ENCODE measurements at regions not wholly inside any gene's neighbourhood (a gene's known extent, or its start where the extent isn't known, plus 50 kb on each side); places are given as distances from the start of the nearest gene placed in this dataset.

GRCh38 chr3:16821053-16821452 lies 63.7 kb upstream of the PLCL2 start:
- H3K9me3 ChIP-seq (ENCODE audit: control insufficient read depth, insufficient read depth, low read length): no peaks in the 10 kb centered on the region
- H3K4me1 ChIP-seq (ENCODE audit: control insufficient read depth, insufficient read depth, low read length): no peaks in the 10 kb centered on the region; the same call in 1 of the 2 replicates
- H3K4me3 ChIP-seq (ENCODE audit: low read depth, low read length): no peak overlapping the region
- no peak overlapping the region for H3K9ac ChIP-seq (ENCODE audit: low read depth, low read length)
- no peak overlapping the region for H3K27ac ChIP-seq (ENCODE audit: low read depth, low read length)
- no peaks in the 10 kb centered on the region for H3K36me3 ChIP-seq (ENCODE audit: control insufficient read depth, insufficient read depth, low read length)
- no peaks in the 10 kb centered on the region for H3K27me3 ChIP-seq (ENCODE audit: control insufficient read depth, insufficient read depth, low read length)

GRCh38 chr3:16824081-16824696 lies 60.6 kb upstream of the PLCL2 start:
- Histone ChIP-seq H3K9me3 (ENCODE audit: control insufficient read depth, insufficient read depth, low read length) (no peaks in the 10 kb centered on the region), H3K4me1 (ENCODE audit: control insufficient read depth, insufficient read depth, low read length) (peaks cover 4% of the 10 kb centered on the region; the same call in 1 of the 2 replicates), H3K4me3 (ENCODE audit: low read depth, low read length) (no peak overlapping the region), H3K27ac (ENCODE audit: low read depth, low read length) (no peak overlapping the region), H3K36me3 (ENCODE audit: control insufficient read depth, insufficient read depth, low read length) (no peaks in the 10 kb centered on the region), H3K9ac (ENCODE audit: low read depth, low read length) (no peak overlapping the region), H3K27me3 (ENCODE audit: control insufficient read depth, insufficient read depth, low read length) (no peaks in the 10 kb centered on the region)

DNA sequence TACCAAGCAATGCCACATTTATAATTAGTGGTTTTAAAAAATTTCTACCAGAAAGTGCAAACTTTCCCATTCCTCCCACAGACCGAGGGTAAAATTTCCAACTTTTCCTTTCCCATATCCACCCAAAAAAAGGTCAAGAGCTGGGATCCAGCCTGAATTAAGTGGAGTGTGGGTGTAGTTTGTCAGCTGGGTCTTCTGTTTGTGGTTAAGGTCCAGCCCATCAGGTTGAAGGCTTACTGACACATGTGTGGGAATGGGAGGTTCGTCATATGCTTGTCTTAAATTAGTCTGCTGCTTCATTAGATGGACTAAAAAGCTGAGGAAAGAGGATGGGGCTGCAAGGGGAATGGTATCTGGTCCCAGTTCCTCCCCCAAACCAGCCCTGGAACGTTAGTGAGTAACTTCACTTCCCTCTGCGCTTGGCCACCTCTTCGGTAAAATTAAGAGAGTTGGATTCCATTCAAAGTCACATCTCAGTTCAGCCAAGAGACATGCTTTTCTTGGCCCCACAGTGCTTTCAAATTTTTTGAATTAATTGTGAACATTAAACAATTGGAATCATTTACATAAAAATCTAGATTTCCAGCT lies 59.0 kb upstream of the PLCL2 start:
- Histone ChIP-seq H3K9ac (ENCODE audit: low read depth, low read length) (no peak overlapping the region), H3K27me3 (ENCODE audit: control insufficient read depth, insufficient read depth, low read length) (no peaks in the 10 kb centered on the region), H3K9me3 (ENCODE audit: control insufficient read depth, insufficient read depth, low read length) (no peaks in the 10 kb centered on the region), H3K27ac (ENCODE audit: low read depth, low read length) (no peak overlapping the region), H3K4me3 (ENCODE audit: low read depth, low read length) (no peak overlapping the region), H3K4me1 (ENCODE audit: control insufficient read depth, insufficient read depth, low read length) (peaks cover 5% of the 10 kb centered on the region; the same call in 1 of the 2 replicates), H3K36me3 (ENCODE audit: control insufficient read depth, insufficient read depth, low read length) (no peaks in the 10 kb centered on the region)

GRCh38 chr3:16828815-16829214 lies 55.9 kb upstream of the PLCL2 start:
- Histone ChIP-seq H3K4me1 (ENCODE audit: control insufficient read depth, insufficient read depth, low read length) (0 out of 2 replicates have a peak, but pooled peaks cover 5% of the 10 kb centered on the region), H3K9me3 (ENCODE audit: control insufficient read depth, insufficient read depth, low read length) (no peaks in the 10 kb centered on the region), H3K4me3 (ENCODE audit: low read depth, low read length) (no peak overlapping the region), H3K27me3 (ENCODE audit: control insufficient read depth, insufficient read depth, low read length) (no peaks in the 10 kb centered on the region), H3K27ac (ENCODE audit: low read depth, low read length) (no peak overlapping the region), H3K36me3 (ENCODE audit: control insufficient read depth, insufficient read depth, low read length) (no peaks in the 10 kb centered on the region), H3K9ac (ENCODE audit: low read depth, low read length) (no peak overlapping the region)

DNA sequence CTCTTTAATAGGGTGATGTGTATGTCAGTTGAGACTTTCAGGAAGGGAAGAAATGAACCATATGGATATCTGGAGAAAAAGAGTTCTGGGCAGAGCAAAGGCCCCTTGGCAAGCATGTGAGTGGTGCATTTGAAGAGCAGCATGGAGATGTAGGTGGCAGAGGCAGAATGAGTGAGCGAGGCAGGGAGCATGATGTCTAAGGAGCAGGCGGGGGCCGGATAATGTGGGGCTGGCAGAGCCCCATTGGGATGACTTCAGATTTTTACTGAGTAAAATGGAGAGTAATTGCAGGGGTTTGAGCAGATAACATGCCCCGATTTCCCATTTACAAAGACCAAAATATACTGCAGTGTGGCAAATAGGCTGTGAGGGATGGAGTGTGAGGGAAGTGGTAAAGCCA lies 52.9 kb upstream of the PLCL2 start:
- no peaks in the 10 kb centered on the region for H3K36me3 ChIP-seq (ENCODE audit: control insufficient read depth, insufficient read depth, low read length)
- no peaks in the 10 kb centered on the region for H3K9me3 ChIP-seq (ENCODE audit: control insufficient read depth, insufficient read depth, low read length)
- H3K4me1 ChIP-seq (ENCODE audit: control insufficient read depth, insufficient read depth, low read length): 0 out of 2 replicates have a peak, but pooled peaks cover 5% of the 10 kb centered on the region
- H3K27ac ChIP-seq (ENCODE audit: low read depth, low read length): no peak overlapping the region
- no peak overlapping the region for H3K9ac ChIP-seq (ENCODE audit: low read depth, low read length)
- H3K27me3 ChIP-seq (ENCODE audit: control insufficient read depth, insufficient read depth, low read length): no peaks in the 10 kb centered on the region
- H3K4me3 ChIP-seq (ENCODE audit: low read depth, low read length): no peak overlapping the region

GRCh38 chr3:16834214-16834613 lies 50.5 kb upstream of the PLCL2 start:
- no peak overlapping the region for H3K9ac ChIP-seq (ENCODE audit: low read depth, low read length)
- H3K4me1 ChIP-seq (ENCODE audit: control insufficient read depth, insufficient read depth, low read length): peaks cover 10% of the 10 kb centered on the region; the same call in 1 of the 2 replicates
- no peaks in the 10 kb centered on the region for H3K9me3 ChIP-seq (ENCODE audit: control insufficient read depth, insufficient read depth, low read length)
- no peak overlapping the region for H3K27ac ChIP-seq (ENCODE audit: low read depth, low read length)
- no peaks in the 10 kb centered on the region for H3K36me3 ChIP-seq (ENCODE audit: control insufficient read depth, insufficient read depth, low read length)
- H3K4me3 ChIP-seq (ENCODE audit: low read depth, low read length): no peak overlapping the region
- no peaks in the 10 kb centered on the region for H3K27me3 ChIP-seq (ENCODE audit: control insufficient read depth, insufficient read depth, low read length)

DNA sequence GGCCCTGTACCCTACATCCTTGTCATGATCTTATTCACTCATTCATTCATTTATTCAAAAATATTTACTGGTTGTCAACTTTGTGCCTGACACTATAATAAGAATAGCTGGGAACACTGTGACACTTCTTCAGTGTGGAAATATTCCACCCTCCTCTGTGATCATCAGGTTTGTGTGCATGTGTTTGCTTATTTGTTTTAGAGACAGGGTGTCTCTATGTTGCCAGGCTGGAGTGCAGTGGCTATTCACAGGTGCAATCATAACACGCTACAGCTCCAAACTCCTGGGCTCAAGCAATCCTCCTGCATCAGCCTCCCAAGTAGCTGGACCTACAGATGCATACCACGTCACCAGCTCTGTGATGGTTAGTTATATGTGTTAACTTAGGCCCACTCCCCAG lies 50.0 kb upstream of the PLCL2 start:
- Histone ChIP-seq H3K36me3 (ENCODE audit: control insufficient read depth, insufficient read depth, low read length) (no peaks in the 10 kb centered on the region), H3K4me3 (ENCODE audit: low read depth, low read length) (no peak overlapping the region), H3K9ac (ENCODE audit: low read depth, low read length) (no peak overlapping the region), H3K27me3 (ENCODE audit: control insufficient read depth, insufficient read depth, low read length) (no peaks in the 10 kb centered on the region), H3K27ac (ENCODE audit: low read depth, low read length) (no peak overlapping the region), H3K9me3 (ENCODE audit: control insufficient read depth, insufficient read depth, low read length) (no peaks in the 10 kb centered on the region), H3K4me1 (ENCODE audit: control insufficient read depth, insufficient read depth, low read length) (peaks cover 10% of the 10 kb centered on the region; the same call in 1 of the 2 replicates)
